ENCODE measurements at regions not wholly inside any gene's neighbourhood (a gene's known extent, or its start where the extent isn't known, plus 50 kb on each side); places are given as distances from the start of the nearest gene placed in this dataset.

DNA sequence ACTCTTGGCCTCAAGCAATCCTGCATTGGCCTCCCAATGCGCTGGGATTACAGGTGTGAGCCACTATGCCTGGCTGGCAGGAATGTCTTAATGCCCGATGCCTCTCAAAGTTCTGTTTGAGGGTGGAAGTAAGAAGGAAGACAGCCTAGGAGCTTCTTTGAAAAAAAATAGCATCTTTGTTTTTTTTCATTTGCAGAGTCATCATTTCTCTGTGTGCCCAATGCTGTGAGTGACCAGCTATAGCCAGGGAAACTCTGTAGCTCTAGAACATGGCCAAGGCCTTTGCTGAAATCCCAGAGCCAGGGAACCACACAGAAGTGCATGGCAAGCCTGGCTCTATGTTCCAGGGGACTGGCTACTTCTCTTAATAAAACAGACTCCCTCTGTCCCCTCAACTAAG, 260.0 kb downstream of the C1D start:
- Mint-ChIP-seq H3K27me3 (ENCODE audit: unreplicated experiment) (no peaks in the 10 kb centered on the region), H3K4me3 (ENCODE audit: unreplicated experiment) (no peak overlapping the region), H3K4me1 (ENCODE audit: unreplicated experiment) (peaks cover 4% of the 10 kb centered on the region), H3K36me3 (ENCODE audit: unreplicated experiment) (no peaks in the 10 kb centered on the region), H3K9me3 (ENCODE audit: unreplicated experiment) (peaks cover under 1% of the 10 kb centered on the region), H3K27ac (ENCODE audit: unreplicated experiment) (no peak overlapping the region)
- TF ChIP-seq, protein P1, sequence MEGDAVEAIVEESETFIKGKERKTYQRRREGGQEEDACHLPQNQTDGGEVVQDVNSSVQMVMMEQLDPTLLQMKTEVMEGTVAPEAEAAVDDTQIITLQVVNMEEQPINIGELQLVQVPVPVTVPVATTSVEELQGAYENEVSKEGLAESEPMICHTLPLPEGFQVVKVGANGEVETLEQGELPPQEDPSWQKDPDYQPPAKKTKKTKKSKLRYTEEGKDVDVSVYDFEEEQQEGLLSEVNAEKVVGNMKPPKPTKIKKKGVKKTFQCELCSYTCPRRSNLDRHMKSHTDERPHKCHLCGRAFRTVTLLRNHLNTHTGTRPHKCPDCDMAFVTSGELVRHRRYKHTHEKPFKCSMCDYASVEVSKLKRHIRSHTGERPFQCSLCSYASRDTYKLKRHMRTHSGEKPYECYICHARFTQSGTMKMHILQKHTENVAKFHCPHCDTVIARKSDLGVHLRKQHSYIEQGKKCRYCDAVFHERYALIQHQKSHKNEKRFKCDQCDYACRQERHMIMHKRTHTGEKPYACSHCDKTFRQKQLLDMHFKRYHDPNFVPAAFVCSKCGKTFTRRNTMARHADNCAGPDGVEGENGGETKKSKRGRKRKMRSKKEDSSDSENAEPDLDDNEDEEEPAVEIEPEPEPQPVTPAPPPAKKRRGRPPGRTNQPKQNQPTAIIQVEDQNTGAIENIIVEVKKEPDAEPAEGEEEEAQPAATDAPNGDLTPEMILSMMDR (IDR thresholded peaks at IDR 0.05): no peak
- DNase-seq (ENCODE audit: extremely low spot score, unreplicated experiment): no peak

- Mint-ChIP-seq H3K36me3 (ENCODE audit: unreplicated experiment) (peaks cover 1% of the 10 kb centered on the region), H3K27ac (ENCODE audit: unreplicated experiment) (no peak overlapping the region), H3K4me3 (ENCODE audit: unreplicated experiment) (no peak overlapping the region), H3K9me3 (ENCODE audit: unreplicated experiment) (peaks cover 13% of the 10 kb centered on the region), H3K4me1 (ENCODE audit: unreplicated experiment) (no peaks in the 10 kb centered on the region), H3K27me3 (ENCODE audit: unreplicated experiment) (no peaks in the 10 kb centered on the region)
- TF ChIP-seq, protein P1 (IDR thresholded peaks at IDR 0.05): no peak
- DNase-seq (ENCODE audit: extremely low spot score, unreplicated experiment): no peak
Observed at GRCh38 chr2:67806816-67807215, 256.0 kb downstream of the C1D start.

DNA sequence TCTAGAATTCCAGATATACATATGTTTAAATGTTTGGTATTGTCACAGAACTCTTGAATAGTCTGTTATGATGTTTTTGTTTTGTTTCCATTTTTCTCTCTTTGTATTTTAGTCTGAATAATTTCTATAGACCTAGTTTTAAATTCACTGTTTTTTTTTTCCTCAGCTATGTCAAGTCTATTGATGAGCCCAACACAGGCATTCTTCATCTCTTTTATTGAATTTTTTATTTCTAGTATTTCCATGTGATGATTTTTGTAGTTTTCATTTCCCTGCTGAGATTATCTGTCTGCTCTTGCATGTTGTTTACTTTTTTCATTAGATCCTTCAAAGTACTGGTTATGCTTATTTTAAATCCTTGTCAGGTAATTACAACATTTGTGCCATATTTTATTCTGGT, 254.7 kb downstream of the C1D start:
- Mint-ChIP-seq H3K9me3 (ENCODE audit: unreplicated experiment) (peaks cover 22% of the 10 kb centered on the region), H3K27me3 (ENCODE audit: unreplicated experiment) (no peaks in the 10 kb centered on the region), H3K4me1 (ENCODE audit: unreplicated experiment) (no peaks in the 10 kb centered on the region), H3K36me3 (ENCODE audit: unreplicated experiment) (peaks cover 1% of the 10 kb centered on the region), H3K4me3 (ENCODE audit: unreplicated experiment) (no peak overlapping the region), H3K27ac (ENCODE audit: unreplicated experiment) (no peak overlapping the region)
- TF ChIP-seq, protein P1 (IDR thresholded peaks at IDR 0.05): no peak
- no peak for DNase-seq (ENCODE audit: extremely low spot score, unreplicated experiment)

DNA sequence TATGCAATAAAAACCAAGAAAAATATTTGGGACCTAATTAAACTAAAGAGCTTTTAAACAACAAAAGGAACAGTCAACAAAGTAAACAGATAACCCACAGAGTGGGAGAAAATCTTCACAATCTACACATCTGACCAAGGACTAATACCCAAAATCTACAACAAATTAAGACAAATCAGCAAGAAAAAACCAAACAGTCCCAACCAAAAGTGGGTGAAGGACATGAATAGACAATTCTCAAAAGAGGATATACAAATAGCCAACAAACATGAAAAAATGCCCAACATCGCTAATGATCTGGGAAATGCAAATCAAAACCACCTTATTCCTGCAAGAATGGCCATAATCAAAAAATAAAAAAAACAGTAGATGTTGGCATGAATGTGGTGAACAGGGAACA, 250.1 kb downstream of the C1D start:
- Mint-ChIP-seq H3K9me3 (ENCODE audit: unreplicated experiment) (peaks cover 25% of the 10 kb centered on the region), H3K4me1 (ENCODE audit: unreplicated experiment) (peaks cover 3% of the 10 kb centered on the region), H3K27me3 (ENCODE audit: unreplicated experiment) (no peaks in the 10 kb centered on the region), H3K27ac (ENCODE audit: unreplicated experiment) (no peak overlapping the region), H3K4me3 (ENCODE audit: unreplicated experiment) (no peak overlapping the region), H3K36me3 (ENCODE audit: unreplicated experiment) (peaks cover 1% of the 10 kb centered on the region)
- TF ChIP-seq, protein P1 (IDR thresholded peaks at IDR 0.05): no peak
- DNase-seq (ENCODE audit: extremely low spot score, unreplicated experiment): no peak

DNA sequence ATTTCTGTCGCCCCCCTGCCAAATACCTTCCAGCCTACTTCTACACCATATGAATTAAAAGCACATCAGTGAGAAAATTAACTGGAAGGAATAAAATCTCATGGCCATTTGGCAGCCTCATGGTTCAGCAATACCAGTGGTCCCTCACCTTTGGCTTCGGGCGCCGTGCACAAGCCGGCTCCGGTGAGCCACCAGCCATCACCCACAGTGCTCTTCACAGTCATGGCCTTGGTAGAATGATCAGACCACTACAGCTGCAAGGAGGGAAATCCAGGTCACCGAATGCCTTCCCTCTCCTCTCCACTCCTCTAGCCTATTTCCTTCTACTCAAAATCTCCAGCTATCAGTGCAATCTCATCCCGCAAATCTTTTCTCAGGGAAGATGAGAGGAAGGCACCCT, 239.1 kb downstream of the C1D start:
- H3K36me3 Mint-ChIP-seq (ENCODE audit: unreplicated experiment): no peaks in the 10 kb centered on the region
- no peaks in the 10 kb centered on the region for H3K27me3 Mint-ChIP-seq (ENCODE audit: unreplicated experiment)
- TF ChIP-seq, protein P1 (IDR thresholded peaks at IDR 0.05): no peak
- no peak overlapping the region for H3K27ac Mint-ChIP-seq (ENCODE audit: unreplicated experiment)
- H3K9me3 Mint-ChIP-seq (ENCODE audit: unreplicated experiment): peaks cover 15% of the 10 kb centered on the region
- peaks cover 5% of the 10 kb centered on the region for H3K4me1 Mint-ChIP-seq (ENCODE audit: unreplicated experiment)
- H3K4me3 Mint-ChIP-seq (ENCODE audit: unreplicated experiment): no peak overlapping the region
- no peak for DNase-seq (ENCODE audit: extremely low spot score, unreplicated experiment)

All from osteocyte (in vitro differentiated cells).